IMR-90 (cell line): ENCODE measurements at regions not wholly inside any gene's neighbourhood (a gene's known extent, or its start where the extent isn't known, plus 50 kb on each side); places are given as distances from the start of the nearest gene placed in this dataset.
A peak's percentile ranks its signal among the peaks of the same experiment; 100 is the strongest.

Experiments
- ATAC-seq: fragments of 200-7000 bp; cut with Tn5 transposase; 2 replicates; pipeline ENCODE4 v1.9.1; 2020; ENCODE audit warnings: low read depth, mild to moderate bottlenecking, moderate library complexity
- BruUV-seq: library from RNA; stranded (reverse); fragments of 400-500 nt; replicated peaks from 2 replicates; lab custom pipeline; 2021; lab: Mats Ljungman, UMichigan
- CTCF ChIA-PET: fragments of 300-600 bp; formaldehyde crosslinking; extraction: SDS; loops from one replicate; lab custom pipeline; 2021; ENCODE audit warnings: antibody characterized with exemption; lab: Yijun Ruan, JAX
- POLR2A ChIA-PET: fragments of 300-600 bp; sonication (Branson Sonifier 250); formaldehyde crosslinking; loops from one replicate; lab custom pipeline; 2022; ENCODE audit warnings: antibody characterized with exemption; ENCODE audit not compliant: unreplicated experiment; lab: Charles Lee
- DNase-seq: peaks from one replicate; pipeline ENCODE4 v3.0.0; 2013
- H2AFZ ChIP-seq: replicated peaks from 2 replicates; pipeline ENCODE3; 2013; ENCODE audit warnings: low read length, mild to moderate bottlenecking; ENCODE audit not compliant: poor library complexity
- H2AK5ac ChIP-seq: 2 replicates; pipeline ENCODE4 v1.6.1; 2013; ENCODE audit warnings: low read depth, low read length, inconsistent platforms
- H2AK9ac ChIP-seq: replicated peaks from 2 replicates; pipeline ENCODE3; 2013; ENCODE audit warnings: mild to moderate bottlenecking, low read depth, low read length, moderate library complexity; ENCODE audit not compliant: poor library complexity
- H2BK120ac ChIP-seq: 2 replicates; pipeline ENCODE4 v1.6.1; 2013; ENCODE audit warnings: low read depth, low read length, inconsistent platforms
- H2BK15ac ChIP-seq: 3 replicates; pipeline ENCODE4 v1.6.1; 2013; ENCODE audit warnings: low read depth, low read length, inconsistent platforms
- H2BK20ac ChIP-seq: 2 replicates; pipeline ENCODE4 v1.6.1; 2013; ENCODE audit warnings: low read depth, mild to moderate bottlenecking, inconsistent platforms, low read length, moderate library complexity
- H2BK5ac ChIP-seq: 2 replicates; pipeline ENCODE4 v1.6.1; 2013; ENCODE audit warnings: mild to moderate bottlenecking, low read depth, low read length, inconsistent platforms; ENCODE audit not compliant: poor library complexity, severe bottlenecking
- H3K14ac ChIP-seq: replicated peaks from 2 replicates; pipeline ENCODE4 v1.6.1; 2013; ENCODE audit warnings: low read depth, low read length, inconsistent platforms
- H3K18ac ChIP-seq: 2 replicates; pipeline ENCODE4 v1.6.1; 2013; ENCODE audit warnings: low read depth, low read length, control low read depth
- H3K23ac ChIP-seq: 2 replicates; pipeline ENCODE4 v1.6.1; 2013; ENCODE audit warnings: low read depth, low read length, inconsistent platforms
- H3K27ac ChIP-seq: 2 replicates; pipeline ENCODE4 v1.5.1; 2013; ENCODE audit warnings: mild to moderate bottlenecking, control low read depth, low read length; ENCODE audit not compliant: insufficient read depth
- H3K27me3 ChIP-seq: 2 replicates; pipeline ENCODE4 v1.6.1; 2013; ENCODE audit warnings: low read length; ENCODE audit not compliant: control insufficient read depth, insufficient read depth
- H3K36me3 ChIP-seq: 2 replicates; pipeline ENCODE4 v1.6.1; 2013; ENCODE audit warnings: low read length, mixed read lengths; ENCODE audit not compliant: control insufficient read depth, insufficient read depth
- H3K4ac ChIP-seq: 2 replicates; pipeline ENCODE4 v1.6.1; 2013; ENCODE audit warnings: low read depth, low read length, inconsistent platforms
- H3K4me1 ChIP-seq: 2 replicates; pipeline ENCODE4 v1.6.1; 2013; ENCODE audit warnings: low read length, mixed read lengths; ENCODE audit not compliant: control insufficient read depth, insufficient read depth
- H3K4me2 ChIP-seq: 2 replicates; pipeline ENCODE4 v1.6.1; 2013; ENCODE audit warnings: low read depth, mild to moderate bottlenecking, control low read depth, low read length, moderate library complexity
- H3K4me3 ChIP-seq: 2 replicates; pipeline ENCODE4 v1.5.1; 2013; ENCODE audit warnings: low read depth, mild to moderate bottlenecking, control low read depth, low read length, moderate library complexity; ENCODE audit not compliant: insufficient read depth
- H3K56ac ChIP-seq: 2 replicates; pipeline ENCODE4 v1.6.1; 2013; ENCODE audit warnings: low read length, inconsistent platforms; ENCODE audit not compliant: insufficient read depth; ENCODE audit errors: extremely low read depth
- H3K79me1 ChIP-seq, 2 experiments: 2 replicates each; pipeline ENCODE4 v1.6.1; 2013; ENCODE audit warnings: low read length in 2 of 2, inconsistent platforms in 1 of 2, low read depth in 1 of 2
- H3K9ac ChIP-seq: 2 replicates; pipeline ENCODE4 v1.6.1; 2013; ENCODE audit warnings: low read depth, low read length, control low read depth
- H3K9me1 ChIP-seq: 2 replicates; pipeline ENCODE4 v1.6.1; 2013; ENCODE audit warnings: low read length, inconsistent platforms; ENCODE audit not compliant: insufficient read depth
- H3K9me3 ChIP-seq: 2 replicates; pipeline ENCODE4 v1.6.1; 2013; ENCODE audit warnings: low read length; ENCODE audit not compliant: control insufficient read depth, insufficient read depth
- H4K20me1 ChIP-seq: 2 replicates; pipeline ENCODE4 v1.6.1; 2013; ENCODE audit warnings: low read length, inconsistent platforms; ENCODE audit not compliant: insufficient read depth
- H4K5ac ChIP-seq: 2 replicates; pipeline ENCODE4 v1.6.1; 2013; ENCODE audit warnings: mild to moderate bottlenecking, low read depth, low read length, control low read depth
- H4K8ac ChIP-seq, 2 experiments: 2 replicates each; pipeline ENCODE4 v1.6.1; 2013; ENCODE audit warnings: low read depth in 2 of 2, low read length in 2 of 2, control low read depth in 1 of 2, inconsistent platforms in 1 of 2
- H4K91ac ChIP-seq: 2 replicates; pipeline ENCODE4 v1.6.1; 2013; ENCODE audit warnings: low read depth, low read length, inconsistent platforms; ENCODE audit not compliant: insufficient read depth
- FOS ChIP-seq: fragments of 150-350 bp; IDR thresholded peaks from 2 replicates; pipeline ENCODE4 v1.6.1; 2016; ENCODE audit warnings: low read depth, low read length
- RFX5 ChIP-seq: IDR thresholded peaks from 2 replicates; pipeline ENCODE4 v1.8.0; 2012; ENCODE audit warnings: low read depth, mild to moderate bottlenecking, low read length, moderate library complexity
- WGBS, 2 experiments: methylation state at CpG; one replicate each; pipeline versions ENCODE4 v1.1.5 to v1.1.7; 2013; ENCODE audit warnings: missing lambda C conversion rate in 2 of 2; ENCODE audit not compliant: insufficient read length in 1 of 2; ENCODE audit errors: extremely low coverage in 2 of 2; 5-methylcytosine and 5-hydroxymethylcytosine counted together
- dilution Hi-C: fragments of 300-500 bp; cut with HindIII; formaldehyde crosslinking; loops from one replicate; pipeline ENCODE4 v1.14.3; 2018; ENCODE audit warnings: low sequenced_read_pairs; ENCODE audit not compliant: unreplicated experiment
- in situ Hi-C: fragments of 300-500 bp; cut with MboI; formaldehyde crosslinking; loops from 3 replicates; pipeline ENCODE4 v1.14.3; 2019; ENCODE audit warnings: low sequenced_read_pairs, inconsistent platforms, mixed read lengths
- intact Hi-C: fragments of 100-400 bp; cut with micrococcal nuclease; formaldehyde crosslinking; loops from 2 replicates; pipeline ENCODE4 v1.10.0; 2022

DNA sequence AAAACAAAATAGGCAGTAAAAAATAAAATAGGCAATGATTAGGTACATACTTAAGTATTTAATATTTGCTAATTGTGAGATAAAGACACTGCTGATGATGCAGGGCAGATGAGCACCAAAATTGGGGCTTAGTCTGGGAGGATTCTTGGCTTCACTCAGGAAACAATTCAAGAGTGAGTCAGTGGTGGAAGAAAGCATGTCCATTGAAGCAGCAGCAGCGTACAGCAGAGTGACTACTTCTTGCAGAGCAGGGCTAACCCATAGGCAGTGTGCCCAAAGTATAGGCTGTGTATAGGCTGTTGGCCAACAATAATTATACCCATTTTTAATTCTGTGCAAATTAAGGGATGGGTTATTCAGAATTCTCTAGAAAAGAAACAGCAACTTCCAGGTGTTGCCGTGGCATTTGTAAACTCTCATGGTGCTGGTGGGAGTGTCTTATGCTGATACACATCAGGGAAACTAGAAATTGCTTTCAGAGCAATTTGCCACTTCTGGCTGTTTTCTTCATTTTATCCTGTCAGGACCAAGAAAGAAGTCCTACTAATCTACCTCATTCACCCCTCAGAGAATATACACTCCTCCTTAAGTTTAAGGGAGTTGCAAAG is 317.3 kb upstream of the NAALADL2 start:
- in situ Hi-C loops: no loop called here
- Histone ChIP-seq H2AK9ac (no peak overlapping the region), H3K36me3 (no peaks in the 10 kb centered on the region), H3K18ac (no peak overlapping the region), H3K4me3 (no peak overlapping the region), H3K14ac (no peak overlapping the region), H2BK5ac (no peak overlapping the region), H3K56ac (no peak overlapping the region), H2AFZ (no peak overlapping the region), H2BK20ac (no peak overlapping the region), H3K9me1 (no peaks in the 10 kb centered on the region), H3K79me1 (no peaks in the 10 kb centered on the region; a peak in 1 of 4 replicates), H3K4me2 (no peak overlapping the region), H2BK120ac (no peak overlapping the region), H3K23ac (no peak overlapping the region), H4K20me1 (no peaks in the 10 kb centered on the region), H3K4ac (no peak overlapping the region), H3K27ac (no peak overlapping the region), H3K27me3 (no peaks in the 10 kb centered on the region), H4K8ac (no peak overlapping the region), H3K9ac (no peak overlapping the region), H4K5ac (no peak overlapping the region), H3K9me3 (no peaks in the 10 kb centered on the region), H2AK5ac (no peak overlapping the region), H4K91ac (no peak overlapping the region), H3K4me1 (no peaks in the 10 kb centered on the region), H2BK15ac (no peak overlapping the region)
- WGBS, 2 experiments: no CpG with 5 or more reads among the region's 2 CpGs
- dilution Hi-C loops: no loop called here
- DNase-seq (peak; percentile 51), ATAC-seq (peak; percentile 66)
- intact Hi-C loops: no loop called here
- CTCF ChIA-PET: no interaction called here
- TF ChIP-seq FOS (no peak), RFX5 (no peak)
- POLR2A ChIA-PET: no interaction called here
- no TSS peak for BruUV-seq
